ENCODE measurements at regions not wholly inside any gene's neighbourhood (a gene's known extent, or its start where the extent isn't known, plus 50 kb on each side); places are given as distances from the start of the nearest gene placed in this dataset.

DNA sequence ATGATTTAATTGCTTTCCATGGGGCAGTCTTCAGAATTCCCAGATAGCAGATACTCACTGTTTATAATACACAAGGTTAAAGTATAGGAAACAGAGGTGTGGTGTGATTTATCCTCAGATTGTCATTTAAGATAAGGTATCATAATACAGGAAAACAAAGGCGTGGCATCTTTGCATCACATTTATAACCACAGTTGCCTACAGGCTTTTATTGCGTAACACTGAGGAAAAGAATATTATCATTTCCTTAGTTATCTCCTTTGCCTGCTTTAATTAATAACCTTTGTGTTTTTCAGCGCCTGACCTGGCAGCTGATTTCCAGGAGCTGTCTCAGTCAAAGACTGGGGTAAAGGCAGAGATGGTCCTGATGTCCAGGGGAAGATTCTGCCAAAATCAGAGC is 68.8 kb downstream of the SSX7 start:
- Histone ChIP-seq H3K4me2 (replicated peaks; ENCODE audit: extremely low read depth, low read length, poor library complexity, severe bottlenecking) (no peak overlapping the region), H3K79me2 (ENCODE audit: insufficient read depth, low read length) (no peaks in the 10 kb centered on the region), H3K4me3 (replicated peaks in 1 of 3; ENCODE audit: low read depth in 2 of 3, low read length in 3 of 3) (no peak overlapping the region), H3K36me3 (replicated peaks in 1 of 2; ENCODE audit: control insufficient read depth in 1 of 2, insufficient read depth in 2 of 2, low read length in 2 of 2) (no peaks in the 10 kb centered on the region), H3K27ac (ENCODE audit: low read depth in 1 of 2, low read length in 2 of 2) (no peak overlapping the region), H3K4me1 (ENCODE audit: control insufficient read depth in 1 of 2, insufficient read depth in 2 of 2, low read length in 2 of 2) (no peaks in the 10 kb centered on the region), H3K9ac (ENCODE audit: insufficient read depth, low read length, poor library complexity, severe bottlenecking) (no peak overlapping the region), H4K20me1 (ENCODE audit: insufficient read depth, low read length) (no peaks in the 10 kb centered on the region), H2AFZ (ENCODE audit: insufficient read depth, low read depth, low read length, poor library complexity, severe bottlenecking) (no peak overlapping the region), H3K9me3 (replicated peaks in 1 of 2; ENCODE audit: control insufficient read depth in 1 of 2, insufficient read depth in 1 of 2, low read length in 2 of 2) (no peaks in the 10 kb centered on the region), H3K27me3 (ENCODE audit: control insufficient read depth in 2 of 2, insufficient read depth in 2 of 2, low read length in 2 of 2) (peaks cover 0 to 3% of the 10 kb centered on the region in 2 donors)
- Mint-ChIP-seq H3K36me3 (no peaks in the 10 kb centered on the region), H3K27ac (no peak overlapping the region), H3K27me3 (ENCODE audit: low read depth in 3 of 3) (peaks cover 2 to 19% (median 7%) of the 10 kb centered on the region in 3 donors), H3K4me1 (no peaks in the 10 kb centered on the region), H3K4me3 (no peak overlapping the region), H3K9me3 (peaks cover 0 to 2% (median 0%) of the 10 kb centered on the region in 7 donors)
- TF ChIP-seq, protein P1, sequence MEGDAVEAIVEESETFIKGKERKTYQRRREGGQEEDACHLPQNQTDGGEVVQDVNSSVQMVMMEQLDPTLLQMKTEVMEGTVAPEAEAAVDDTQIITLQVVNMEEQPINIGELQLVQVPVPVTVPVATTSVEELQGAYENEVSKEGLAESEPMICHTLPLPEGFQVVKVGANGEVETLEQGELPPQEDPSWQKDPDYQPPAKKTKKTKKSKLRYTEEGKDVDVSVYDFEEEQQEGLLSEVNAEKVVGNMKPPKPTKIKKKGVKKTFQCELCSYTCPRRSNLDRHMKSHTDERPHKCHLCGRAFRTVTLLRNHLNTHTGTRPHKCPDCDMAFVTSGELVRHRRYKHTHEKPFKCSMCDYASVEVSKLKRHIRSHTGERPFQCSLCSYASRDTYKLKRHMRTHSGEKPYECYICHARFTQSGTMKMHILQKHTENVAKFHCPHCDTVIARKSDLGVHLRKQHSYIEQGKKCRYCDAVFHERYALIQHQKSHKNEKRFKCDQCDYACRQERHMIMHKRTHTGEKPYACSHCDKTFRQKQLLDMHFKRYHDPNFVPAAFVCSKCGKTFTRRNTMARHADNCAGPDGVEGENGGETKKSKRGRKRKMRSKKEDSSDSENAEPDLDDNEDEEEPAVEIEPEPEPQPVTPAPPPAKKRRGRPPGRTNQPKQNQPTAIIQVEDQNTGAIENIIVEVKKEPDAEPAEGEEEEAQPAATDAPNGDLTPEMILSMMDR (IDR thresholded peaks at IDR 0.05), result no peak
- WGBS (ENCODE audit: insufficient coverage), result no CpG with 5 or more reads among the region's 3 CpGs
- intact Hi-C loops (cut with micrococcal nuclease), result no loop called here
- DNase-seq, result no peak

DNA sequence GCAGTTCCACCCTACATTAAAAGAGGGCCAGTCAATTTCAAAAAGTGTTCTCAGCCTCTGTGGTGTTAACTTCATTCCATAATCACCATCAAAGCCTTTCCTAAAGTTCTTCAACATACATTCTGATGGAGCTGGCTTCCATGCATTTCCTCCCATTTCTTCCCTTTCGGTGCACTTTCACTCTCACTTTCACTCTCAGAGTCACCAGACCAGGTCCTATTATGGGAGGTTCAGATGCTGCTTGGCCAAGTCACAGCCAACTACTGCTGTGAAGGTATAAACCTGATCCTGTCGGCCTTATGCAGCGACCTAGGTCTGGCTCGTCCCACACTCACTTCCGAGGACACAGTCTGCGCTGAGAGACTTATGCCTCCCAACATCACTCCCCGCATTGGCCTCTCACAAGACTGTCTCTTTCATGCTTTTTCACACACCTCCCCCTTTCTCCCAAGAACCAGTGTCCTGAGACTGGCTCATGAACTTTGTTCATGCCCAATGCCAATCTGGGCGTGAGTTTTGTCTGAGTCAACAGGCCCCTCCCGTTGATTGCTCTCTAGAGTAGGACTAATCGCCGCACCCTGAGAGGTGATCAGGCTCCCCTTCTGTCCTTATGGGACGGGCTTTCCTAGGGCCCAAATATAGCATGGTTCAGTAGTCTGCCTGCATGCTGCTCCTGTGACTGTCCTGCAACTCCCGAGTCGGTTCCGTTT is 60.8 kb upstream of the XAGE1B start:
- H3K4me3 ChIP-seq (replicated peaks in 1 of 3; ENCODE audit: low read depth in 2 of 3, low read length in 3 of 3), result no peak overlapping the region
- Mint-ChIP-seq H3K9me3 (peaks cover 0 to 2% (median 0%) of the 10 kb centered on the region in 7 donors), H3K27me3 (ENCODE audit: low read depth in 3 of 3) (peaks cover 0 to 11% (median 4%) of the 10 kb centered on the region in 3 donors), H3K36me3 (no peaks in the 10 kb centered on the region), H3K4me3 (no peak overlapping the region), H3K27ac (no peak overlapping the region), H3K4me1 (peaks cover 5% of the 10 kb centered on the region)
- H2AFZ ChIP-seq (ENCODE audit: insufficient read depth, low read depth, low read length, poor library complexity, severe bottlenecking), result no peak overlapping the region
- intact Hi-C loops (cut with micrococcal nuclease), result no loop called here
- no peak overlapping the region for H3K9ac ChIP-seq (ENCODE audit: insufficient read depth, low read length, poor library complexity, severe bottlenecking)
- peaks cover 0 to 4% of the 10 kb centered on the region in 2 donors for H3K27me3 ChIP-seq (ENCODE audit: control insufficient read depth in 2 of 2, insufficient read depth in 2 of 2, low read length in 2 of 2)
- no peak for DNase-seq
- H3K36me3 ChIP-seq (replicated peaks in 1 of 2; ENCODE audit: control insufficient read depth in 1 of 2, insufficient read depth in 2 of 2, low read length in 2 of 2), result no peaks in the 10 kb centered on the region
- no peaks in the 10 kb centered on the region for H3K9me3 ChIP-seq (replicated peaks in 1 of 2; ENCODE audit: control insufficient read depth in 1 of 2, insufficient read depth in 1 of 2, low read length in 2 of 2)
- H3K27ac ChIP-seq (ENCODE audit: low read depth in 1 of 2, low read length in 2 of 2), result no peak overlapping the region
- no peaks in the 10 kb centered on the region for H3K4me1 ChIP-seq (ENCODE audit: control insufficient read depth in 1 of 2, insufficient read depth in 2 of 2, low read length in 2 of 2)
- WGBS (ENCODE audit: insufficient coverage), result 100% methylated on average over 3 of the region's 15 CpGs
- no peak overlapping the region for H3K4me2 ChIP-seq (replicated peaks; ENCODE audit: extremely low read depth, low read length, poor library complexity, severe bottlenecking)
- no peaks in the 10 kb centered on the region for H4K20me1 ChIP-seq (ENCODE audit: insufficient read depth, low read length)
- TF ChIP-seq, protein P1 (IDR thresholded peaks at IDR 0.05), result no peak
- H3K79me2 ChIP-seq (ENCODE audit: insufficient read depth, low read length), result no peaks in the 10 kb centered on the region

Measured in CD14-positive monocyte (primary cell).